IMR-90 (cell line): ENCODE measurements at regions not wholly inside any gene's neighbourhood (a gene's known extent, or its start where the extent isn't known, plus 50 kb on each side); places are given as distances from the start of the nearest gene placed in this dataset.

Experiments used
- ATAC-seq: fragments of 200-7000 bp; cut with Tn5 transposase; 2 replicates; pipeline ENCODE4 v1.9.1; 2020; ENCODE audit warnings: low read depth, mild to moderate bottlenecking, moderate library complexity
- BruUV-seq: library from RNA; stranded (reverse); fragments of 400-500 nt; replicated peaks from 2 replicates; lab custom pipeline; 2021; lab: Mats Ljungman, UMichigan
- CTCF ChIA-PET: fragments of 300-600 bp; formaldehyde crosslinking; extraction: SDS; loops from one replicate; lab custom pipeline; 2021; ENCODE audit warnings: antibody characterized with exemption; lab: Yijun Ruan, JAX
- POLR2A ChIA-PET: fragments of 300-600 bp; sonication (Branson Sonifier 250); formaldehyde crosslinking; loops from one replicate; lab custom pipeline; 2022; ENCODE audit warnings: antibody characterized with exemption; ENCODE audit not compliant: unreplicated experiment; lab: Charles Lee
- DNase-seq: peaks from one replicate; pipeline ENCODE4 v3.0.0; 2013
- H2AFZ ChIP-seq: replicated peaks from 2 replicates; pipeline ENCODE3; 2013; ENCODE audit warnings: low read length, mild to moderate bottlenecking; ENCODE audit not compliant: poor library complexity
- H2AK5ac ChIP-seq: 2 replicates; pipeline ENCODE4 v1.6.1; 2013; ENCODE audit warnings: low read depth, low read length, inconsistent platforms
- H2AK9ac ChIP-seq: replicated peaks from 2 replicates; pipeline ENCODE3; 2013; ENCODE audit warnings: mild to moderate bottlenecking, low read depth, low read length, moderate library complexity; ENCODE audit not compliant: poor library complexity
- H2BK120ac ChIP-seq: 2 replicates; pipeline ENCODE4 v1.6.1; 2013; ENCODE audit warnings: low read depth, low read length, inconsistent platforms
- H2BK15ac ChIP-seq: 3 replicates; pipeline ENCODE4 v1.6.1; 2013; ENCODE audit warnings: low read depth, low read length, inconsistent platforms
- H2BK20ac ChIP-seq: 2 replicates; pipeline ENCODE4 v1.6.1; 2013; ENCODE audit warnings: low read depth, mild to moderate bottlenecking, inconsistent platforms, low read length, moderate library complexity
- H2BK5ac ChIP-seq: 2 replicates; pipeline ENCODE4 v1.6.1; 2013; ENCODE audit warnings: mild to moderate bottlenecking, low read depth, low read length, inconsistent platforms; ENCODE audit not compliant: poor library complexity, severe bottlenecking
- H3K14ac ChIP-seq: replicated peaks from 2 replicates; pipeline ENCODE4 v1.6.1; 2013; ENCODE audit warnings: low read depth, low read length, inconsistent platforms
- H3K18ac ChIP-seq: 2 replicates; pipeline ENCODE4 v1.6.1; 2013; ENCODE audit warnings: low read depth, low read length, control low read depth
- H3K23ac ChIP-seq: 2 replicates; pipeline ENCODE4 v1.6.1; 2013; ENCODE audit warnings: low read depth, low read length, inconsistent platforms
- H3K27ac ChIP-seq: 2 replicates; pipeline ENCODE4 v1.5.1; 2013; ENCODE audit warnings: mild to moderate bottlenecking, control low read depth, low read length; ENCODE audit not compliant: insufficient read depth
- H3K27me3 ChIP-seq: 2 replicates; pipeline ENCODE4 v1.6.1; 2013; ENCODE audit warnings: low read length; ENCODE audit not compliant: control insufficient read depth, insufficient read depth
- H3K36me3 ChIP-seq: 2 replicates; pipeline ENCODE4 v1.6.1; 2013; ENCODE audit warnings: low read length, mixed read lengths; ENCODE audit not compliant: control insufficient read depth, insufficient read depth
- H3K4ac ChIP-seq: 2 replicates; pipeline ENCODE4 v1.6.1; 2013; ENCODE audit warnings: low read depth, low read length, inconsistent platforms
- H3K4me1 ChIP-seq: 2 replicates; pipeline ENCODE4 v1.6.1; 2013; ENCODE audit warnings: low read length, mixed read lengths; ENCODE audit not compliant: control insufficient read depth, insufficient read depth
- H3K4me2 ChIP-seq: 2 replicates; pipeline ENCODE4 v1.6.1; 2013; ENCODE audit warnings: low read depth, mild to moderate bottlenecking, control low read depth, low read length, moderate library complexity
- H3K4me3 ChIP-seq: 2 replicates; pipeline ENCODE4 v1.5.1; 2013; ENCODE audit warnings: low read depth, mild to moderate bottlenecking, control low read depth, low read length, moderate library complexity; ENCODE audit not compliant: insufficient read depth
- H3K56ac ChIP-seq: 2 replicates; pipeline ENCODE4 v1.6.1; 2013; ENCODE audit warnings: low read length, inconsistent platforms; ENCODE audit not compliant: insufficient read depth; ENCODE audit errors: extremely low read depth
- H3K79me1 ChIP-seq, 2 experiments: 2 replicates each; pipeline ENCODE4 v1.6.1; 2013; ENCODE audit warnings: low read length in 2 of 2, inconsistent platforms in 1 of 2, low read depth in 1 of 2
- H3K9ac ChIP-seq: 2 replicates; pipeline ENCODE4 v1.6.1; 2013; ENCODE audit warnings: low read depth, low read length, control low read depth
- H3K9me1 ChIP-seq: 2 replicates; pipeline ENCODE4 v1.6.1; 2013; ENCODE audit warnings: low read length, inconsistent platforms; ENCODE audit not compliant: insufficient read depth
- H3K9me3 ChIP-seq: 2 replicates; pipeline ENCODE4 v1.6.1; 2013; ENCODE audit warnings: low read length; ENCODE audit not compliant: control insufficient read depth, insufficient read depth
- H4K20me1 ChIP-seq: 2 replicates; pipeline ENCODE4 v1.6.1; 2013; ENCODE audit warnings: low read length, inconsistent platforms; ENCODE audit not compliant: insufficient read depth
- H4K5ac ChIP-seq: 2 replicates; pipeline ENCODE4 v1.6.1; 2013; ENCODE audit warnings: mild to moderate bottlenecking, low read depth, low read length, control low read depth
- H4K8ac ChIP-seq, 2 experiments: 2 replicates each; pipeline ENCODE4 v1.6.1; 2013; ENCODE audit warnings: low read depth in 2 of 2, low read length in 2 of 2, control low read depth in 1 of 2, inconsistent platforms in 1 of 2
- H4K91ac ChIP-seq: 2 replicates; pipeline ENCODE4 v1.6.1; 2013; ENCODE audit warnings: low read depth, low read length, inconsistent platforms; ENCODE audit not compliant: insufficient read depth
- CEBPB ChIP-seq: IDR thresholded peaks from 2 replicates; pipeline ENCODE4 v1.6.1; 2012; ENCODE audit warnings: low read depth, low read length, improper control_type of control experiment
- CHD1 ChIP-seq: IDR thresholded peaks from 2 replicates; pipeline ENCODE4 v1.6.1; 2012; ENCODE audit warnings: low read depth, low read length, improper control_type of control experiment
- NFE2L2 ChIP-seq: fragments of 150-350 bp; IDR thresholded peaks from 2 replicates; pipeline ENCODE4 v1.6.1; 2016; ENCODE audit warnings: low read depth, mild to moderate bottlenecking, low read length
- WGBS, 2 experiments: methylation state at CpG; one replicate each; pipeline versions ENCODE4 v1.1.5 to v1.1.7; 2013; ENCODE audit warnings: missing lambda C conversion rate in 2 of 2; ENCODE audit not compliant: insufficient read length in 1 of 2; ENCODE audit errors: extremely low coverage in 2 of 2; 5-methylcytosine and 5-hydroxymethylcytosine counted together
- dilution Hi-C: fragments of 300-500 bp; cut with HindIII; formaldehyde crosslinking; loops from one replicate; pipeline ENCODE4 v1.14.3; 2018; ENCODE audit warnings: low sequenced_read_pairs; ENCODE audit not compliant: unreplicated experiment
- in situ Hi-C: fragments of 300-500 bp; cut with MboI; formaldehyde crosslinking; loops from 3 replicates; pipeline ENCODE4 v1.14.3; 2019; ENCODE audit warnings: low sequenced_read_pairs, inconsistent platforms, mixed read lengths
- intact Hi-C: fragments of 100-400 bp; cut with micrococcal nuclease; formaldehyde crosslinking; loops from 2 replicates; pipeline ENCODE4 v1.10.0; 2022
- TF ChIP-seq, protein P1 (sequence below): fragments of 150-350 bp; IDR thresholded peaks from 2 replicates; pipeline ENCODE4 v1.6.1; 2016; ENCODE audit warnings: low read depth, mild to moderate bottlenecking, low read length, moderate library complexity, borderline replicate concordance

- CTCF ChIA-PET: no interaction called here
- no peak overlapping the region for H3K56ac ChIP-seq
- WGBS, 2 experiments: 80% methylated on average over 1 of the region's 2 CpGs; no CpG with 5 or more reads in 1 of the 2 experiments
- H3K4me1 ChIP-seq: no peaks in the 10 kb centered on the region
- DNase-seq (no peak), ATAC-seq (no peak)
- H3K4ac ChIP-seq: no peak overlapping the region
- H3K36me3 ChIP-seq: no peaks in the 10 kb centered on the region
- H3K14ac ChIP-seq: no peak overlapping the region
- H4K5ac ChIP-seq: no peak overlapping the region
- POLR2A ChIA-PET: no interaction called here
- no peak overlapping the region for H2BK15ac ChIP-seq
- H2BK20ac ChIP-seq: no peak overlapping the region
- H3K9me3 ChIP-seq: no peaks in the 10 kb centered on the region
- no peak overlapping the region for H3K4me3 ChIP-seq
- H3K4me2 ChIP-seq: no peak overlapping the region
- no peak overlapping the region for H3K23ac ChIP-seq
- H2BK5ac ChIP-seq: no peak overlapping the region
- H3K27ac ChIP-seq: no peak overlapping the region
- in situ Hi-C loops: no loop called here
- BruUV-seq: no TSS peak
- H2AK5ac ChIP-seq: no peak overlapping the region
- TF ChIP-seq CHD1: no peak
- no peak for TF ChIP-seq NFE2L2
- TF ChIP-seq, protein P1, sequence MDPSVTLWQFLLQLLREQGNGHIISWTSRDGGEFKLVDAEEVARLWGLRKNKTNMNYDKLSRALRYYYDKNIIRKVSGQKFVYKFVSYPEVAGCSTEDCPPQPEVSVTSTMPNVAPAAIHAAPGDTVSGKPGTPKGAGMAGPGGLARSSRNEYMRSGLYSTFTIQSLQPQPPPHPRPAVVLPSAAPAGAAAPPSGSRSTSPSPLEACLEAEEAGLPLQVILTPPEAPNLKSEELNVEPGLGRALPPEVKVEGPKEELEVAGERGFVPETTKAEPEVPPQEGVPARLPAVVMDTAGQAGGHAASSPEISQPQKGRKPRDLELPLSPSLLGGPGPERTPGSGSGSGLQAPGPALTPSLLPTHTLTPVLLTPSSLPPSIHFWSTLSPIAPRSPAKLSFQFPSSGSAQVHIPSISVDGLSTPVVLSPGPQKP: no peak
- no peak for TF ChIP-seq CEBPB
- H2AFZ ChIP-seq: no peak overlapping the region
- no peak overlapping the region for H2AK9ac ChIP-seq
- H4K20me1 ChIP-seq: no peaks in the 10 kb centered on the region
- no peaks in the 10 kb centered on the region for H3K9me1 ChIP-seq
- no peaks in the 10 kb centered on the region for H3K27me3 ChIP-seq
- no peak overlapping the region for H3K18ac ChIP-seq
- H3K9ac ChIP-seq: no peak overlapping the region
- H2BK120ac ChIP-seq: no peak overlapping the region
- dilution Hi-C loops: no loop called here
- no peak overlapping the region for H4K91ac ChIP-seq
- H3K79me1 ChIP-seq: no peaks in the 10 kb centered on the region
- no peak overlapping the region for H4K8ac ChIP-seq
- intact Hi-C loops: no loop called here
Observed at GRCh38 chr3:34212175-34212574, 413.7 kb downstream of the PDCD6IP start.
